Activated gamma-delta T cell treated with Interleukin-2 at 50 U/mL for 16 hours (primary cell): ENCODE measurements at regions not wholly inside any gene's neighbourhood (a gene's known extent, or its start where the extent isn't known, plus 50 kb on each side); places are given as distances from the start of the nearest gene placed in this dataset.

Experiments used
- DNase-seq: peaks from one replicate; pipeline ENCODE4 v3.0.0-alpha.2; 2020

- DNase-seq = no peak
These were observed 195.4 kb upstream of the PREP start for GRCh38 chr6:105598264-105598663.

- no peak for DNase-seq
These were observed 193.4 kb upstream of the PREP start for GRCh38 chr6:105596284-105596755.

- no peak for DNase-seq
These were observed 192.9 kb upstream of the PREP start for GRCh38 chr6:105595829-105596228.

- DNase-seq = no peak
These were observed 191.9 kb upstream of the PREP start for GRCh38 chr6:105594821-105595220.

GRCh38 chr6:105593805-105594671 lies 191.2 kb upstream of the PREP start:
- no peak for DNase-seq

GRCh38 chr6:105593056-105593690 lies 190.3 kb upstream of the PREP start:
- no peak for DNase-seq

- no peak for DNase-seq
These were observed 189.4 kb upstream of the PREP start for GRCh38 chr6:105592329-105592728.

- DNase-seq = no peak
These were observed 188.2 kb upstream of the PREP start for GRCh38 chr6:105591053-105591452.

GRCh38 chr6:105588123-105588710 lies 185.3 kb upstream of the PREP start:
- no peak for DNase-seq

- no peak for DNase-seq
These were observed 184.7 kb upstream of the PREP start for GRCh38 chr6:105587349-105588122.

GRCh38 chr6:105578179-105578707 lies 175.4 kb upstream of the PREP start:
- no peak for DNase-seq

- no peak for DNase-seq
These were observed 170.7 kb upstream of the PREP start for GRCh38 chr6:105573556-105573955.

- DNase-seq = no peak
These were observed 170.3 kb upstream of the PREP start for GRCh38 chr6:105573138-105573537.

- no peak for DNase-seq
These were observed 167.5 kb upstream of the PREP start for GRCh38 chr6:105570416-105570815.

GRCh38 chr6:105569706-105570105 lies 166.8 kb upstream of the PREP start:
- DNase-seq = no peak

GRCh38 chr6:105568751-105569150 lies 165.9 kb upstream of the PREP start:
- DNase-seq = no peak

GRCh38 chr6:105568142-105568541 lies 165.3 kb upstream of the PREP start:
- DNase-seq = no peak

GRCh38 chr6:105567140-105567539 lies 164.3 kb upstream of the PREP start:
- DNase-seq = no peak

- no peak for DNase-seq
These were observed 163.6 kb upstream of the PREP start for GRCh38 chr6:105566503-105566902.

GRCh38 chr6:105564121-105564902 lies 161.4 kb upstream of the PREP start:
- no peak for DNase-seq

GRCh38 chr6:105562027-105562426 lies 159.1 kb upstream of the PREP start:
- no peak for DNase-seq

GRCh38 chr6:105561486-105561885 lies 158.6 kb upstream of the PREP start:
- DNase-seq = no peak
